ENCODE measurements at regions not wholly inside any gene's neighbourhood (a gene's known extent, or its start where the extent isn't known, plus 50 kb on each side); places are given as distances from the start of the nearest gene placed in this dataset.

DNA sequence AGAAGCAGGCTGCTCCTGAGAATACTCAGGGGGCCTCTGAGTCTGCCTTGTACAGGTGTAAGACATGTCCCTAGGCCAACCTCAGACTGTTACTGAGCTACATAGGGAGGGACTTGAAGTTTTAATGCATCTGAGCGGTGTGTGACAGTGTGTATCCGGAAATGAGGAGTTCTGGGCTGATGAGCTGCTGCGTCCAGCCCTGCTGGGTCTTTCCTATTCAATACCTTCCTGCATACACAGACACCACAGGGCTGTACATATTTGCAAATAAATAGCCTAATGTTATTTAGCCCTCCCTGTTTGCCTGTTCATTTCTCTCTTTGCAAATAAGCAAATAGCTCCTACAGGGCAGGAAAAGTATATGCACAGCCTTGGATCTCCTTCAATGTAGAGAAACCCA lies 134.7 kb upstream of the KIRREL3 start:
- no peak for DNase-seq (ENCODE audit: low spot score)

DNA sequence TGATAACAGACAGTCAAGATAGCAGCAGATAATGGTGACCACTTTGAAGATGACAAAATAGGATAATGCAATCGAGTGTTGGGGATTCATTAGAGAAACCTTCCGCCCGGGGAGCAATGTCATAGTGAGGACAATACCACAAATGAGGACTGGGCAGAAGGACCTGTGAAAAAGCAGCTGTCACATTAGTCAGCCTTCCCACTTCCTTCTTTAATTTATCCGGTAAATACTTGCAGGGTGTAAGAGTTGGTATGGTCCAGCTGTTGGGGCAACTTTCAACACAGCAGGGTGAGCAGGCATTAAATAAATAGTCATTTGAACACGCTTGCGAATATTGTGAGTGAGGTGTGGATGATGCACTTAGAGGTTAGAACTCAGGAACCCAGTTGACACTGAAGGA lies 132.5 kb upstream of the KIRREL3 start:
- DNase-seq (ENCODE audit: low spot score), result no peak

DNA sequence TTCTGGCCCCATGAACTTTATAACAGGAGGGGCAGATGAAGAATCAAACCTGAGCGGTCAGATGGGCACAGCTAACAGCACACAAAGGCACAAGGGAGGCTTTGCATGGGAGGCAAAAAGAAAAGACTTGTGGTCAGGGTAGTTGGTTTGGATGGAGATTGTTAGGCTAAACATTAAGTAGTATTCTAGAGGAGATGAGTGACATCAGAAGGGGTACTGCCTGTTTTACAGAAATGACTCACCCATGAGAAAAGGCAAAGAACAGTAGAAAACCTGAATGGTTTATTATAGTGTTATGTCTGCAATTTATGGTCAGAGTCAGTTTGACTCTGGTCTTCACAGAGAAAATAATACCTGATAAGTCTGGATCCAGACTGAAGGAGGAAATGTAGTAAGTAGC lies 129.8 kb upstream of the KIRREL3 start:
- DNase-seq (ENCODE audit: low spot score), result no peak

DNA sequence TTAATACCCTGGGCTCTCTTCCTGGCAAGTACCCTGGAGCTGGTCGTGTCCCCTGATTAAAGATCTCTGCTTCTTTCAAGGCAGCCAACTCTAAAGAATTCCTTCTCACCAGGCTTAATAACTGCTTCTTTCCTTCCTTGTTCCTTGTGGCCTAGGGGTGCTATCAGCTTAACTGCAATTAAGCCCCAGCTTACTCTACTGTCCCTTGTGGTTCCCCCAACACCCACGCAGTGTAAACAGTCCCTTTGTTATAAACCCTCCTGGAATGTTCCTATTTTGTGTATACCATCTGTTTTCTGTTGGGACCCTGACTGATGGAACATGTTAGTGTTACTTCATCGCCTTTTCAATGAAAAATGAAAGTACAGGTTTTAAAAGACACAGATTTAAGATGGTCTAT lies 126.4 kb upstream of the KIRREL3 start:
- DNase-seq (ENCODE audit: low spot score), result no peak

DNA sequence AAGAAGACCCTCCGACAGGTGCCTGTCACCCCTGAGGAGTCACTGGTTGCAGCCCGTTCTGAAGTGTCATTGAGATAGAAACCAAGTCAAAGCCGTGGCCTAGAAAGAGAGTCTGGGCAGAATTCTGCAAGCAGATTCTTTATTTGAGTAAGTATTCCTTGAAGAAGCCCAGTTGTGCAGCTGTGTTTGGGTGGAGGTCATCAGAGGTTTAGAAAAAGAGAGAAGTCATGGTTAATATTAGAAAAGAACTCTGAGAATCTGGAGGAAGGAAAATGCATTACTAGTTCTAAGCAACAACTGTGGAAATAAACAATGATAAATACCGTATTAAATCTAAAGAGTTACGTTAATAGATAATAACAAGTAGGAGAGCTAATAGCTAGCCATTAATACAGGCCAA lies 118.8 kb upstream of the KIRREL3 start:
- no peak for DNase-seq (ENCODE audit: low spot score)

DNA sequence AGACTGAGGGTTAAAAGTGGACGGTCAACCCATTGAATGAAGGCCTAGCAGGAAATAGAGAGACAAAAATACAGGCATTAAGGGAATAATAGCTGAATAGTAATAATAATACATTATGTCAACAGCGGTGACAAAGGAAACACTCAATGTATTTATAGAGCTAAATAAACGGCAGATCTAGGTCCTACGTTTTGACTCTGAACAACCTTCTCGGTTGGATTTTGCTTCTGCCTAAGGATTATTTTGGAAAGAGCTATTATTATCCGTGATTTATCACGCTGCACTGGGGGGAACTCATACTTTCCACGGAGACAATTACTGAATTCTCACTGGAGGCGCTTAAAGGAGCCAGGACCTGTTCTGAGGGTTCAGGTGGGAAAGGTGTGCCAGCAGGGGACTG lies 118.2 kb upstream of the KIRREL3 start:
- no peak for DNase-seq (ENCODE audit: low spot score)

DNA sequence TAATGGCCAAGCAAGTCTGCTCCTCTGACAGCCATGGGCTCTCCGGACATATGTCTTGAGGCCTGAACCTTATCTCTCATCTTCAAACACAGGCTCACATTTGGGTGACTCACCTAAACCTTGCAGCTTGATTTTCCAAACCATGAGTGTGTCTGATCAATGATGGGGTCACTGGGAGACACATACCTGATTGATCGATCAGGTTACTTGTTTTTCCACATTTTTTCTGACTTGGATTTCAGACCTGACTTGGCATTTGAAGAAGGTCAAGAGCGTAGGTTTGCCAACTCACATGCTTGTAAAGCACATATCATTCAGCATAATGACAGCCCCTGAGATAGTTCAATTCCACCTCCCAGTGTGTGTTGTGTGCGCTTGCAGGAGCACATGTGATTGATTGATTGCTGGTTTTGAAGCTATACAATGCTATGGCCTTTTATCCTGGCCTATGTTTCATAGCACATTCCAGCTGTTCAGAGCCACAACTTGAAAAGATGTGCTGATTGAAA lies 116.7 kb upstream of the KIRREL3 start:
- DNase-seq (ENCODE audit: low spot score), result no peak

DNA sequence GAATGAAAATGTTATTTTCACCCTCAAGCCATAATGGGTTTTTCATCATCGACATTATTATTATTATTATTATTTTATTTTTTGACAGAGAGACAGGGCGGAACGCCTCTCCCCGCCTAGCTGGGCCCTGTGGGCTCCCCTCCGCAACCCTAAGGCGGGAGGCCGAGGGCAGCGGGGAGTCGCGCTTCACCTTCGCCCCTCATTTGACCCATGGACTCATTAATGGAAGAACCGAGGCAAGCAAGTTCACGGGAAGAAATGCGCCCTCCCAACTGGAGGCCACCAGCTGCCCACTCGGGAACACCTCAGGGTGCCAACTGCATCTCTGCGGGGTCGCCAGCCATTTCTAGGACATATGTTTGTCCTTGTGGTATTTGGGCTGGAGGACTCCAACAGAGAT lies 115.3 kb upstream of the KIRREL3 start:
- DNase-seq (ENCODE audit: low spot score), result no peak

DNA sequence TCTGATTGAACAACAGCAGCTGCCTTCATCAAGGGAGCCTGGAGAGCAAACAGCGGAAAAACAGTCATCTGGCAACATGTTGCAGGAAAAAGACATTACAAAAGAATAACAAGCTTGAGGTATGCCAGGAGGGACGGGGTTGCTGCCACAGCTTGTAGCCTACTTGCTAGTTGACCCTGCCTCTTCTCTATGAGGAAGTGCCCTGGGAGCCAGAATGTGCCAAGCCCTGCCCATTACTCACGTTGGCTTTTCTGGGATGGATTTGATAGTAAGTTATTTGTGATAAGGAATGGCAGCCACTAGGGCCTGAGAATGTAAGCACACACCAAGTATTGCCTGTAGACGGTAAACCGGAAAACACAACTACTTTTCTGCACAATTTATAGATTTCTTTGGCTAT lies 113.5 kb upstream of the KIRREL3 start:
- DNase-seq (ENCODE audit: low spot score), result no peak

DNA sequence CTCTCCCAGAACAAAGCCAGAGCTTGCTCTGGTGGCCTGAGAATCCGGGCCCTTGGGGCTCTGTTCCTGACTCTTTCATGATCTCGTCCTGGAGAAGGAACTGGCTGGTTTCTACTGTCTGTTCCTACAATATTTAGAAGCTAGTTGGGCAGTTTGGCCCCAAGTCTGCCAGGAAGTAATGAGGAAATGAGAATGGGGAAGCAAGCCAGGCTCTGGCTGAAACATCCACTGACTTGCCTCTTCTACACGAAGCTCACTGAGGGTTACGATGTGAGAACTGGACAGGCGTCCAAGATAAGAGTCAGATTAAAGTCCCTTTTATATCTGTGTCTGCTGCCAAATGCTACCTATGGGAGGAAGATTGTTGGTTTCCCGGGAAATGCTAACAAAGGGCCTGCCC lies 110.0 kb upstream of the KIRREL3 start:
- DNase-seq (ENCODE audit: low spot score), result no peak

DNA sequence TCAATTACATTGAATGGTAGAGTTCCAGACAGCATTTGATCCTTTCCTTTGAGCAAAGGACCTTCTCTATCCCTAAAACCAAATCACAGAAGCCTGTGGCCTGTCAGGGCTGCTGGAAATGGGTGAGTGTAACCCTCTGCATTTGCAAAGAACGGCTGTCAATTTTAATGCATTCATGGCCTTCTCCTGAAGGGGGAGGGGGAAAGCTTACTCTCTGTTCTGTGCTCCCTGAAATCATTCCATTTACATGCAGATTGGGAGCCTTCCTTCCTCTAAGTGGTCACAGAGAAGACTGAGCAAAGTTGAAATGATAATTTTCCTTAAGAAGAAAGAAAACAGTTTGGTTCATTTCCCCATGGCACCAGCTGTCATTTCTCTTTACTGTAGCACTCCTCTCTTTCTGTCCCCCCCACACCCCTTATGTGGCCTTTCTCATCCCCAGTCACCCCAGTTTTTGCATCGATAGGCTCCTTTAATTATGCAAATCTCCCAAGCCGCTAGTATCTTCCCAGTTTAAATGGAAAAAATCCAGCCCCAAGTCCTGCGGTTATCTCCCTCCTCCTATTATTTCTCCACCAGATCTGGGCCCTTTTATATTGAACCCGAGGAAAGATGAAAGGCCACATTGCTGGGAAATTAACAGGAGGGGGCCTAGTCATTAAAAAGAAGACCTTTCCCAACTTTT lies 109.4 kb upstream of the KIRREL3 start:
- no peak for DNase-seq (ENCODE audit: low spot score)

DNA sequence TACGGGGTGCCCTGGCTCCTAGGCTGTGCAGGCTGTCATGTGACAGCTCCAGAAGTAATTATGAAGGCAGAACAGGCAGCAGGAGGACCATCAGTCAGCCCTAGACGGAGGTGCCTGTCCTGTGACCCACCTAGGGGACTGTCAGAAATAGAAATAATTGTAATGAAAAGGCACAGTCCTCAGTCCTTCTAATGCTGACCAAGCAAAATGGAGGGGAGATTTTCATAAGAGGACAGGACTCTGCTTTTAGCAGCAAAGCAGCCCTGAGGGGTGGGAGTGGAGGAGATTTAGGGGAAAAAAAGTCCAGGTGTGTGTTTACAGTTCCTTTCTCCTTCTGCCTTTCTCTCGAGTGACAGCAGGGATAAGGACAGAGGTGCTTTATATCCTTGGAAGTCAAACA lies 108.3 kb upstream of the KIRREL3 start:
- DNase-seq (ENCODE audit: low spot score), result no peak

DNA sequence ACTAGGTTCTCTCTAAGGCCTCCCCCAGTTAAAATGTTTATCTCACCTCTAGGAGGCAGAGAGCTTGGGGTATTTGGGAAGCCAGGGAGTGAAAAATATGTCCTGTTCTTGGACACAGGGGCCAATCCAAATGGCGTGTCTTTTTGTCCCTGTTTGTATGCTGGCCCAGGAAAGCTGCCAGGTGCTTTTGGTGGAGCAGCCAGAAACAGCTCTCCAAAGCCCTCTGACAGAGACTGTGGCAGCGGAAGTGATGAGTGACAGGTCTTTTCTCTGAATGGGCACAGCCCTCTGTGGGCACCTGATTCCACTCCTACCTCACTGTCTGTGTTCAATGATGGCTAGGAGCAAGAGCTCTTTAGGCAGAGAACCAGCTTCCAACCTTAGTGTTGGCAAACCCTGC lies 106.4 kb upstream of the KIRREL3 start:
- DNase-seq (ENCODE audit: low spot score), result no peak

DNA sequence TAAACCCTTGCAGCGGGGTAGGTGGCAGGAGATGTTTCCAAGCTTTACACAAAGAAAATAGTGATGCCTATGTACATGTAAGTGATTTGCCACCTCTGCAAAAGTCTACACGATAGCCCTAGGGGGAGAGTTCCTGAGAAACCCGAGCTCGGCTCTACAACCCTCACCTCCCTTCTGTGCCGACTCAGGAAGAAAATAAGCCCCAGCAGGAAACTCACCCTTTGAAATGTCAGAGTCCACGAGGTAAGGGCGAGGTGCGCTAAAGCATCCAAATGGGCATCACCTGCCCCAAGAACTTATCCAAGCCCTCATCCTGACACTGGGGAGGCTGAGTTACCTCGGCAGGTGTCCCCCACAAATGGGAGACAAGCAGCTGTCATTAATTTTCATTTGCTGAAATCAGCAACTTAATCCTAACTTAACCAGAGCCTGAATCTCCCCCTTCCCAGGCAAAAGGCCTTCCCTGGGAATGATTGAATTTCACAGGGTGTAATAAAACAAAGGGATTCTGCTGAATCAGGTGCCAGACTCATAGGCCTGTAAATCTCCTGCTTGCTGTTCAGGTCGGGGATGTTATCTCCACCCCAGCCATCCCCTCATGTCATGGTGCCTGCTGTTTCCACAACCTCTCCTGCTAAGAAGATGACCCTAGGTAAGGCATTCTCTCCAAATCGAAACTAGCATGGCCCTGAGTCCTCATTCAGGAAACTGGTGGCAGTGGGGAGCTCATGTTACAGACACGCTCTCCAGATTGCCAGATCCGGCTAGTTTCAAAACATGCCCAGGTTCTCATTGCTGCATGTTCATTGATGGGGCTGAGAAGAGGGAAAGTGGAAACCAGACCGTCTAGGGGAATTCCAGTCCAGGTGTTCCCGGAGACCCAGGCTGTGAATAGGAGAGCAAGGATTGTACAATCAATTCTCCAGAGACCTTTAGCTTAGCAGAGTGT lies 105.3 kb upstream of the KIRREL3 start:
- no peak for DNase-seq (ENCODE audit: low spot score)

DNA sequence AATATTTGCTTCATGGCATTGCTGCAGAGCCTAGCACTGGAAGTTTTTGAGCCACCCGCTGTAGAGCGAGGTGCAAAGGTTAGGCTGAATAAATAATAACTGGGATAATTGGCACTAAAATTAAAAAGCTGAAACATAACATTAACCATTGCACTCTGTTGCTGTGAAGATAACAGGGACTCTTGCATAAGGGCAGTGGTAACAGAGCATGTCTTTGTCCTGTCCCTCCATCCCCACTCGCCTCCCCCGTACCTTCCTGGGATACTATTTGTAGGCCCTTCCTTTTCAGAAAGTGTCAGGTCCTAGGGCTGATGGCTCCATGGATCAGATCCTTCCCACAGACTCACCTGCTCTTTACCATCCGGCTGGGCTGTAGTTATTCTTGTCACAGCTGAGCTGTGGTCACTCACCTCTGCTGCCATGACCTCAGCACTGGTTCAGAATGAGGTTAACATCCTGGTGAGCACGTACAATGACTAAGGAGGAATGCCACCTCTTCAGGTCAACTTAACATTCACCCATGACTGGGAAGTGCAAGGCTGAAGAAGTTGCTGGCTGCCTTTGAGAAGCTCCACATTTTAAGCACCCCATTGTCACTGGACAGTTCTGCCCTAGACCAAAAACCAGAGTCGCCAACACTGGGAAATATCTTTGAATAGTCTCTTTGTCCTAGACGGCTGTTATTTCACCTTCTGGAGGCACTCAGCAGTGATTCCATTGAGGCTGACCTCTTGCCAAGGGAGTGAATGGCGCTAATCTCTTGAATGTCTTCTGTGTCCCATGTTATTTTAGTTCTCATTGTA lies 103.2 kb upstream of the KIRREL3 start:
- no peak for DNase-seq (ENCODE audit: low spot score)

DNA sequence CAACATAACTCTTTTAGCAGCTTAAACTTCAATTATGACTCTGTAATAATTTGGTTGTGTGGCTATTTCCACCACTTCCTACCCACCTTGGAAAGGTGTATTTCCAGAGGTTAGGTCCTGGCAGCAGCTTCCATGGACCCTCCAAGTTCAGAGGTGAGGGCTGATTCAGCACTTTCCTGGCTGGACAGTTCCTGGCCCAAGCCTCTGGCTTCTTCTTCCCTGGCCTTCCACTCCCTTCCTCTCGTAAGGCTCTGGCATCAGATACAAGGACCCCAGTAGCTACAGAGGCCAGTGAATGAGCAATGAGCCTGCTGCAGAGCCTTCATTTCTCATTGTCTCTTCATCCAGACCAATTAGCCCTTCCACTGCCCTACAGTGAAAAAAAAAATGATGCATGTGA lies 98.1 kb upstream of the KIRREL3 start:
- DNase-seq (ENCODE audit: low spot score), result no peak

DNA sequence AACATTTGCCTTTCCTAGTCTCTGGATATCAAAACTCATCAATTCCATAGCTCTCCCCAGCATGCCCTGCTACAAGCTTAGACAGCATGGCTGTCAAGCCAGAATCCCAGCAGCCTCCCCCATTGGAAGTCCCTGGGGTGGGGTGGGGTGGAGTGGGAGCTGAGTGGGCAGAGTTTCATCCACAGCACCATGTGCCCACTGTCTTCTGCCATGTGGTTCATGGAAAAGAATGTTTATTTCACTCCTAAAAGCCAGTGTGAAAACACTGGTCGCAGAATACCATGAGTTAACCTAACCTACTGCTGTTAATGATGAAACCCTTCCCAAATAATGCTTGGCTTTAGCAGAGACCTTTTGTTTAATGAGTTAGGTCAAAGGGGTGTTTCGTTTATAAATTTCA lies 80.2 kb upstream of the KIRREL3 start:
- no peak for DNase-seq (ENCODE audit: low spot score)

DNA sequence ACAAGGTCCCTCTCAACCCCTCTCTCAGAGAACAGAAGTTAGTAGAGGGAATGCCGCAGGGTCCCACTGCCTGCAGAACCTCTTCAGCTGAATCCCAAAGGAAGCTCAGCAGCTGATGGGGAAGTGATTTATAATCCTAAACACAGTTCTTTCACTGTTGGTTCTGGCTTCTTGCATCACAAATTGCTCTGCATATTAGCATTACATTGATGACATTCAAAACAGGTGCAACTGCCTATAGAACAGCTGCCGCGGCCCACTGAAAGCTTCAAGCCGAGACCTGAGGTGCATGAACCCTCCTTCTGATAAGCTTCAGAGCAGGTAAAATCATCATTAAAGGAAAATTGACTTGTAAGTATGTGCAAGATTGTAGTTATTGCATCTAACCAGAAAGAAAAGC lies 75.2 kb upstream of the KIRREL3 start:
- DNase-seq (ENCODE audit: low spot score), result no peak

DNA sequence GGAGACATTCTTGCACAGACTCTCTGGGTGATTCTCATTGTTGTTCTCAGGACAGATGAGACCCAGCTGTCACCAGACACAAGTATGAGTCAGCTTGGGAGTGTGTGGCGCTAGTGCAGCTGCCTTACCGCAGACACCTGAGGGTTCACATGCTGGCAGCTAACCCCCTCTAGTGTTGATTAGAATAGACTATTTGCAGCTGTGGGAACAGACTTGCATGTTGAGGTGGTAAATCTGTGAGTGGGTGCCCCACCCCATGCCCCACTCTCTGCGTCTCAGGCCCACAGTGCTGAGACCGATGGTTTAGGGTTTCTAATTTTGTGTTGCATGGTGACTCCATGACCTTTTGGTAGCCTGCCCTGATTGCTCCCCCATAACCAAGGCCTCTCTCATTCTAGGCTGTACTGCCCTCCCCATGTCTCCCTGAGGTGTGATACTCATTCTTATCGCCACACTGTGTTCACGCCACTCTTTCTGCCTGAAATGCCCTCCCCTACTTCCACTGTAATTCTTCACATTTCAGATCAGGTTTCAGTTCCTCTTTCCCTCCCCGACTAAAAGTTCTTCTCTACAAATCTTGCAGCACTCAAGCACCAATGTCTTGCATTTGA lies 73.7 kb upstream of the KIRREL3 start:
- DNase-seq (ENCODE audit: low spot score), result no peak

DNA sequence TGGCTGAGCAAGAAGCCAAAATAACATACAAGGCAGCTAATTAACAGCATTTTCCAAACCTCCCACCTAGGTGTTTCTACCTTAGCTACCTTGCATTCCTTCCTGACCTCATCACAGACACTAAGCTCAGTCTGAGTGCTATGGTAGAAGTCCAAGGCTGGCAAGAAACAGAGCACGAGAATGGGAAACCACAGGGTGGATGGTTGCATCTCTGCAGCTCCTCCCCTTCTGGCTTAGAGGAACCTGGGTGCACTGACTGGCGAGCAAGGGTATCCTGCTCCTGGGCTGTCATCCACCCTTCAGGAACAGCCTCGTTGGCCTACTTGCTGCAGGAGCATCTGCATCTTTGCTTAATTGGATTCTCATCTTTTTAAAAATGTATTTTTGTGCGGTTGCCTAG lies 73.1 kb upstream of the KIRREL3 start:
- DNase-seq (ENCODE audit: low spot score), result no peak

DNA sequence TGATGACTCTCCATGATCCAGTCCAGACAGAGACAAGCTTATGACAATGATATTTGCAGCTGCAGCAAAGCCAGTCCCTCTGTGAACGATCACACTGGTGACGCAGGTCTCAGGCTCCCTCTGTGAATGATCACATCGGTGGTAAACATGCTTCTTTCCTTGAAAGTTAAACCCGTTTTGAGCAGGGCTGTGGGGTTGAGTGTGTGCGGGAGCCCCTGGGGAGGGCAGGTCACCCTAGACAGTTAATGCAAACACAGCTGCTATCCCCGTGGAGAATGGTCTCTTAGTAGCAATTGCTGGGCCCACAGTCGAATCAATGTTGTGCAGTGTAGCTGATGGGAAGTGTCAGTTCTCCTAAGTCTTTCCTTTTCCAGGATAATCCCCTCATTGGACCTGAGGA lies 71.0 kb upstream of the KIRREL3 start:
- no peak for DNase-seq (ENCODE audit: low spot score)

DNA sequence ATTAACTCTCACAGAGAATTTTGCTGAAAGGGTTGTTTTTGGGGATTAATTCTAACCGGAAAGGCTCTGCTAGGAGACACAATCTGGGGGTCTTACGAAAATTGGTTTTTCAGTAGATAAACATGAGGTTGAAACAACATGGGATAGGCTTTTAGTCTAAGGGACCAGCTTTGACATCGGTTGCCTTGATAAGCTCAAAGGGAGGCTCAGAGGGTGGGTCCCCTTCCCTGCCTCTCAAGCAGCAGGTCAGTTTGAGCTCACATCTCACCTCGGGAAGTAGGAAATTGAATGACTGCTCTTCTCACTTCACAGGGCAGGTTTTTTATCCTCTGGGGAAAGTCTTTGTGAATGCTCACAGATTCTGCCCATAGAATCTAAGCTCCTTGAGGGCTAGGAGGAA lies 70.2 kb upstream of the KIRREL3 start:
- DNase-seq (ENCODE audit: low spot score), result no peak
